Retina (tissue), 1 donor: ENCODE measurements at regions not wholly inside any gene's neighbourhood (a gene's known extent, or its start where the extent isn't known, plus 50 kb on each side); places are given as distances from the start of the nearest gene placed in this dataset.

Experiments used
- DNase-seq: peaks from one replicate; pipeline ENCODE4 v3.0.0-alpha.2; 2016

GRCh38 chr10:8437896-8438295 lies 383.4 kb downstream of the GATA3 start:
- no peak for DNase-seq

DNA sequence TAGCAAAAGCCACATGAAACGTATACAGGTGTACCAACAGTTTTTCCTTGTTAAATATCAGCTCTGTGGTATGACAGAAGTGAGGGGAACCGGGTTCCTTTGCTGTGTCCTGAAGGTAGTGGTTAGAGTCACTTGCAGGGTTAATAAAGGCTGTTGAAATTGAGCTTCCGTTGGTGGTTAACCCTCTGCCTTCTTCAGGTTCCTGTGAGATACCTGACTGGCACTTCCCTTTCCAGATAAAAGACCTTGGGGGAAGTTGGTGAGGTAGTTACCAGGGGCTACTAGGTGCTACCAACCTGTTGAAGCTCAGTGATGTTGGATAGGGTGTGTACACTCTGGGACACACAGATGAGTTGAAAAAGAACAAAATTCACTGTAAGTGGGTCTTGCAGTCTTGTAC lies 384.1 kb downstream of the GATA3 start:
- DNase-seq, result no peak

DNA sequence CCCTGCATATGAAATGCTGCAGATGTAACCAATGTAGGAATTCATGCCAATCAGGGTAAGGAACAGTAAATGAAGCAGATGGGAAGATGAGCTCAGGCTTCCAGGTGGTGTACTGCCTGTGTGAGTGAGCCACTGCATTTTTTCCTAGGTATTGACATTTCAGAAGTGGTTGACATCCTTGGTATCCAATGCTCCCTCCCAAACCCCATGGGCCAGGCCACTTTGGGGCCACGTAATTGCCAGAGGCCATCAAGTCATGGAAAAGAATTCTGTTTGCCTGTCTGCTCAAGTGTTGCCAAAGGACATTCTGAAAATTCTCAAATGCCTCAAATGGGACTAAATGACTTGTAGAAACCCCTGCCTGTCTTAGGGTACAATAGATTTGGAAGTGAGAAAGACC lies 384.6 kb downstream of the GATA3 start:
- DNase-seq, result no peak

- DNase-seq, result peak; percentile 11
Observed at GRCh38 chr10:8444630-8445029, 390.1 kb downstream of the GATA3 start.

DNA sequence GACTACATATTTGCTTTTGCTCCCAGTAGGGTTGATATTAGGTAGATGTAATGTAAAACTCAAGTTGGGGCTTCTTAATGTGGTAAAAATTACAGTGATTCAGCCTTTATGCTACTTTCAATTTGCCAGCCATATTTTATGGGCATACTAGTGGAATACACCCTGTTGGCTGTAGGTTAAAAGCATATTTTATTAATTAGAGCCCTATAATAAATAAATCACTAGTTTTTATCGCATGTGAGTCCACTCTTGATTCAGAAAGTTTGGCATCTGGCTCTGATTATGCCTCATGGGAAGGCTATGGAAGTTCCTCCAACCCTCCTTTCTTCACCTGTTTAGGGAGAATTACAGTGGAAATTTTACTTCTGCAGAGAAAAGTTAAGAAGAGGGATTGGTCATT lies 390.9 kb downstream of the GATA3 start:
- DNase-seq, result no peak

GRCh38 chr10:8449909-8450308 lies 395.4 kb downstream of the GATA3 start:
- no peak for DNase-seq

- no peak for DNase-seq
Observed at GRCh38 chr10:8453587-8453986, 399.1 kb downstream of the GATA3 start.

- no peak for DNase-seq
Observed at GRCh38 chr10:8454357-8454756, 399.9 kb downstream of the GATA3 start.

GRCh38 chr10:8455181-8455580 lies 400.7 kb downstream of the GATA3 start:
- DNase-seq, result no peak

DNA sequence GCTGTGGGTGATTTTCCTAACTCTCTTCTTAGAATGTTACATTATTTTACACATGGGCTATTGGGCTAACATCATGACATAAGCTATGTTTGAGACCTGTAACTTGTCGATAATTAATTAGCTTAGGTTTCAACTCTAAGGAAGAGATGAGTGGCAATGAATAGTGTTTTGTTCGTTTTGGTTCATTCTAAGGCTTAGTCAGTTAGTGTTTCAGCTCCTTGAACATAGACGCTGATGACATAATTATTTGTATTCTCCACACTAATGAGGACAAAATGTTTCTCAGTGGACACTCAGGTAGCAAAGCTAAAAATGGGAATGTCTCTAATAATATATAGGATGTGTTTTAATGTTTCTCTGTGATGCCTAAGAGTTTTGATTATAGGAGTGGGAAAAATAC lies 401.9 kb downstream of the GATA3 start:
- no peak for DNase-seq

DNA sequence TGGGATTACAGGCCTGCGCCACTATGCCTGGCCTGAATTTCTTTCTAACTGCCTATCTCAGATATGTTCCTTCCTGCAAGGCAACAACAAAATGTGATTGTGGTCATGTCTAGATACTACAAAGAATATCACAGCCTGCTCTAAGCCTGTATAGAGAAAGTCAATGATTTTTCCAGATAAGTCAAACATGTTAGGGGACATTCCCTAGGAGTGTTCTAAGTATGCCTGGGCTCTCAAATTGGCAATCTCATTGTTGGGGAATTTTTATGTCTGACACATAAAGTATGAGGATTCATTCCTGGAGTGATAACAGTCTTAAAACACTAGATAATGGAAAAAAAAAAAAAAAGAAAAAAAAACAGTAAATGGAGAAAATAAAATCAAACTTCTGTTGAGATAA lies 406.1 kb downstream of the GATA3 start:
- DNase-seq, result no peak

- no peak for DNase-seq
Observed at GRCh38 chr10:8462565-8462964, 408.1 kb downstream of the GATA3 start.

- DNase-seq, result no peak
Observed at GRCh38 chr10:8463853-8464252, 409.4 kb downstream of the GATA3 start.

DNA sequence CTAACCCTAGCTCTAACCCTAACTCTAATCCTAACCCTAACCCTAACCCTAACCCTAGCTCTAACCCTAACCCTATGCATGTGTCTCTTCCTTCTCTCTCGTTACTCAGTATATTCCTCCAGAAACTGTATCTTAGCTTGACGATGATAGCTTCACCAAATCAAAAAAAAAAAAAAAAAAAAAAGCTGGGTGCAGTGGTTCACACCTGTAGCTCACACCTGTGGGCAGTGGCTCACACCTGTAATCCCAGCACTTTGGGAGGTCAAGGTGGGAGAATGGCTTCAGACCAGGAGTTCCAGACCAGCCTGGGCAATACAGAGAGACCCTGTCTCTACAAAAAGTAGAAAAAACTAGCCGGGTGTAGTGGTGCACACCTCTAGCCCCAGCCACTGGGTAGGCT lies 414.0 kb downstream of the GATA3 start:
- DNase-seq, result no peak

DNA sequence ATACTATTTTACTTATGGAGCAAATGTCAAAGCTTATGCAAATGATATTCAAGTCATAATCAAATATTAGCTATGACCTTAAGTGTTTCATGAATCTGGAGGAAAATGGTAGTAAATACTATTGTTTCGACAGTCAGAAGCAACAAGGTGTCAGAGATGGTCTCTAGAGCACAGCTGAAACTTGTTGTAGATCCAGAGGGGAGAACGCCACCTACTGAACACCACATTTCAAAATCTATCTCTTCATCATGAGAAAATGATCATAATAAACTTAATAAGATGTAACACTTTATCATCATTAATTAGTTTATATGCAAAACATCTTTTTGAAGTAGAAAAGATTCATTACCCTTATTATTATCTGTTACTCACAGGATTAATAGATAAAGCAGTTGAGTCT lies 418.7 kb downstream of the GATA3 start:
- DNase-seq, result no peak

DNA sequence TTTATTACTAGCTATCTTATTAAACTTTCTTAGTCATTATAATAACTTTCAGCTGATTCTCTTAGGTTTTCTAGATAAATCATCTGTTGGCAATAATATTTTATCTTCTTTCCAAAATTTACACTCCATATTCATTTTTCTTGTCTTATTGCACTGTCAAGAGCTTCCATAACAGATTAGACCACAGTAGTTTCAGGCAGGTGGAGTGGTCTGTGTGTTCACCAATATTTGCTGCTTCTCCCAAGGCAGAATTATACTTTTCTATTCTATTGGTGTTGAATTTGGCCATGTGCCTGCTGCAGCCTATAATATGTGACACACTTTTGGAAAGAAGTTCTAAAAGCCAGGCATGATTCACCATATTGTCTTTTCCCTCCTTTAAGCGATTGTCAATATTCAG lies 422.8 kb downstream of the GATA3 start:
- DNase-seq, result no peak

DNA sequence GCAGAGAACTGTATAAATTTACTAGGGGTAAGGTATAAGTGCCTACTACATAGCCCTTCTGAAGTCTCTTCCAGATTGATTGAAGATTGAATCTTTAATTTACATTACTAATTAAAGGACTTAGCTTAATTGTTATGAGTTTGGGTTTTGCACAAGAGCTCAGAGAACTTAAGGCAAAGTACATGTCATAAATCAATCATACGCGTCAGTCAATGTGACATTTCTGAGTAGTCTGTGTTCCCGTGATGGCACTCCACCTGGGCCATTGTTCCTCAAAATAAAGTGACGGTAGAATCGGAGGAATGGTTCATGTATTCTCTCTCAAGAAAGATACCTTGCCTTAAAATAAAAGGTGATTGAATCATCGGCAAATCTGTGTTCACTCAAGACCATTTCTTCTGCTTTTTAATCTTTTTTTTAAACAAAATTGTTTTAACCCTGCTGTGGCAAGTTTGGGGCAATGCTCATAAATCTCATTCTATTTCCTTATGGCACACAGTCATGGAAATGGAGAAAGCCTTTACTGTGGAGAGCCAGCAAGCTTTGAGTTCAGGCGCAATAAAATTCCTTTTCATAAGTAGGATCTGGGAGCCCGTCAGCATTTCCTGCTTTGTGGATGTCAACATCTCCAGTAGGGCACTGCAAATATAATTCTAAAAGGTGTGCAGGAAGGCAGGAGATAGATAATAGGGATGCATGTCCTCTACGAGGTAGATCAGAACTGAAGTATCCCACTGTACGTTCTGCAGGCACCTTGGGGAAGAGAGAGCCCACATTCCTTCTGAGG lies 427.4 kb downstream of the GATA3 start:
- no peak for DNase-seq

GRCh38 chr10:8485032-8485431 lies 430.5 kb downstream of the GATA3 start:
- DNase-seq, result no peak

GRCh38 chr10:8487346-8487745 lies 432.9 kb downstream of the GATA3 start:
- DNase-seq, result no peak

DNA sequence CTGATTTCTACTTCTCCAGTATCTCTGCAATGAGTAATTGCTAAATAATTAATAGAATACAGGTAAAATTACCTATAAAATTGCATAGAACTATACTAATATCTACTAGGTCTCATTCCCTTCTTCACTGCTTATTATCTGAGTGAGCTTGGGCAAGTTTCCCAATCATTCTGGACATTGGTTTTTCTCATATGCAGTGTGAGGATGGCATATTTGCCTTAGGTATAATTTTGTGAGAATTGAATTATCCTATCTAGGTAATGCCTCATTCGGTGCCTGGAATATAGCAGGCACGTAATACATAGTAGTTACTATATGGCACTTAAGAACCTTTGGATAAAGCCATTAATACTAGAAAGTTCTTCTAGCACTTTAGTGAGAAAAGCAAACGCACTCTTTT lies 434.7 kb downstream of the GATA3 start:
- DNase-seq, result no peak

DNA sequence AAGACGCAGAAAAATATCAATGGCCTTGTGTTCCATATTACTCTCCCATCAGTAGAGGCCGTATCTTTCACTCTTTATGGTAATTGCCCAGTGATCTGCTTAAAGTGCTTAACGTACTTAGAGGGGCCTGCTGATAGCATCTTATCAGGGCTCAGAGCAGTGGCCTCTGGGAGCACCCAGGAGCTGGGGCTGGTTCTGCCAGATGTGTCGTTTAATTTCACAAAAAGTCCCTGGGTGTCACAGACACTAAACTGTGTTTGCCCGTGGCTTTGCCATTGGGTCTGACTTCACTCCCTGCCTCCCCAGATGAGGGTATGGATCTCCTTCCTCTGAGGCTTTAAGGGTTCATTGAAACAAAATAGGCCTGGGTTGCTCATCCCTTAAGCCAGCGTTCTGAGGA lies 435.3 kb downstream of the GATA3 start:
- no peak for DNase-seq

DNA sequence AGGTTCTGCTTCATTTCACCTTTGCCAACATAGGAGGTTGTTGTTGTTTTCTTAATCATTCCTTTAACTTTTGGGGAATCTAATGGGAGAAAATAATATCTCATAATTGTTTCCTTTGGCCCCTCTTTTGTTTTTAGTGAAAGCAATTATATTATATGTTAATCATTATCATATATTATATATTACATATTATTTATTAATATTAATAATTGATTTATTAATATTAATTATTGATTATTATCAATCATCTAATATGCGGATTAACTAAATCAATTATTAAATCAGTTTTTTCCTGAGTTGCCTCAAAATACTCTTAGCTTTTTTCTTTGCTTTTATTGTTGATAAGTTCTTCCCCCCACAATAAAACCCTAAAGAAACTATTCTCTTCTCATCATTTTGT lies 443.8 kb downstream of the GATA3 start:
- DNase-seq, result no peak

DNA sequence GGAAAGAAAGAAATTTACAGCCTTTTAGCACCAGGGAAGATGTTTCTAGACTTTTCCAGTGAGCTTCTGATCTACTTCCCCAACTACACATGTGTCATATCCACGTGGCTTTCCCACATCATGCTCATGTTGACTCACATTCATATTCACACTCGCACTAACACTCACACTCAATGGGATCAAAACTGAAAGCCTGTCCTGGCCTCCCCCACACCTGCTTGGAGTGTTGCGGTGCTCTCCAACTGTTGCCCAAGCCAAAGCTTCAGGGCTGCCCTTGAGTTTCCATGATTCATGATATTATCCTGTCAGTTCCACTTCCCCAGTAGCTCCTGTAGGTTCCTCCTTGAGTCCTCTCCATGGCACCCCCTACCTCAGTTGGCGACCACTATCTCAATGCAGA lies 444.4 kb downstream of the GATA3 start:
- DNase-seq, result no peak

GRCh38 chr10:8499312-8499711 lies 444.8 kb downstream of the GATA3 start:
- DNase-seq, result no peak

GRCh38 chr10:8499752-8500390 lies 445.4 kb downstream of the GATA3 start:
- DNase-seq, result no peak
